ENCODE measurements at regions not wholly inside any gene's neighbourhood (a gene's known extent, or its start where the extent isn't known, plus 50 kb on each side); places are given as distances from the start of the nearest gene placed in this dataset.

DNA sequence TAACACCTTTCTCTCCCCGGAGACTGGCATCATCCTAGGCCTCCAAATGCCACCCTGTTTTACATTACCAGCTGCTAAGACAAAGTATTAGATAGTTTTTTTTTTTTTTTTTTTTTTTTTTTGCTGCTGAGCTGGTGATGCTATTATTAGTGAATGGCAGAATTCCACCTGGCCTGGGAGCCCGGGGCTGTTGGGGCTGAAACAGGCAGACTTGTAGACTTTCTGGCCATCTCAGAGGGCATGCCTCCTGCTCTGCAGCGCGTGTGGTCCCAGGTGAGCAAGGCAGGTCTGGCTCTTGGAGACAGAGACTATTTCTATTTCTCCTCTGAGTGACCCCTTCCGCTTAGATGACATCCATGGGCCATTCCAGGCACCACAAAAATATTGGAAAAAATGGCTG is 104.2 kb downstream of the EMX2 start:
- H3K4me1 ChIP-seq (ENCODE audit: control insufficient read depth, insufficient read depth, low read length), result no peaks in the 10 kb centered on the region
- no peak overlapping the region for H3K27ac ChIP-seq (ENCODE audit: low read depth, low read length)
- H3K4me3 ChIP-seq (ENCODE audit: low read length), result no peak overlapping the region
- no peak overlapping the region for H3K9ac ChIP-seq (ENCODE audit: low read length)
- H3K27me3 ChIP-seq (ENCODE audit: control insufficient read depth, insufficient read depth, low read length), result no peaks in the 10 kb centered on the region
- H3K36me3 ChIP-seq (ENCODE audit: control insufficient read depth, insufficient read depth, low read length), result no peaks in the 10 kb centered on the region

DNA sequence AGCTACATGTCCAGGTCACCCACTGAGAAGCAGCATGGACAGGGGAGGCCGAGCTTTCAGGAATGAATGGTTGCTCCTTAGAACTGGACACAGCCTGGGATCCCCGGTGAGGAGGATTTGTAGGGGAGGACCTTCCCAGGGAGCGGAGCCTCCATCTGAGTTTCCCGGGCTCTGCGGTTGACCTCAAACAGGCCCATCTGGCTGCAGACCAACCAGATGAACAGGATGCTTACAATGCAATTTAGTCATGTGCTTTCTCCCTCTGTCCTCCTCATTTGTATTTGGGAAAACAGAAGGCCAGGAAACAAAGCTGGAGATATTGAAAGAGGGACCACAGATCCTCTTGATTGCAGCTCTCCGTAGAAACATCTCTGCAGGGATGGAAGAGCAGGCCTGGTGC is 104.8 kb downstream of the EMX2 start:
- no peak overlapping the region for H3K9ac ChIP-seq (ENCODE audit: low read length)
- no peaks in the 10 kb centered on the region for H3K36me3 ChIP-seq (ENCODE audit: control insufficient read depth, insufficient read depth, low read length)
- H3K4me1 ChIP-seq (ENCODE audit: control insufficient read depth, insufficient read depth, low read length), result no peaks in the 10 kb centered on the region
- H3K27ac ChIP-seq (ENCODE audit: low read depth, low read length), result no peak overlapping the region
- no peak overlapping the region for H3K4me3 ChIP-seq (ENCODE audit: low read length)
- H3K27me3 ChIP-seq (ENCODE audit: control insufficient read depth, insufficient read depth, low read length), result no peaks in the 10 kb centered on the region

DNA sequence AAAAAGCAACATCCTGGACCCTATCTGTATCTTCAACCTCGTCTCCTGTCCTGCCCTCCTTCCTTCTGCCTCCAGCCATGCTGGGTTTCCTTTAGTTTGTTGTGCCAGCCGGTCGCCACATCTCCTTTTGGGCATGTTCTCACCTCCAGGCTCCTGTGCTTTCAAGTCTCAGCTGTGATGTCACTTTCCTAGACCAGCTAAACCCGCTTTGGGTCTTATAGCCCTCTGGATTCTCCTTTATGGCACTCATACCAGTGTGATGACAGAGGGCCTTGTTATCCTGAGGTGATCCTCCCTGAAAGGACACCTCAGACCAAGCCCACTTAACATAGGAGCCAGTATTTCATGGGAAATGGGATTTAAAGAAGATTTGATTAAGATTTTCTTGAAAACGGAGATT is 108.6 kb downstream of the EMX2 start:
- Histone ChIP-seq H3K4me1 (ENCODE audit: control insufficient read depth, insufficient read depth, low read length) (no peaks in the 10 kb centered on the region), H3K9ac (ENCODE audit: low read length) (no peak overlapping the region), H3K36me3 (ENCODE audit: control insufficient read depth, insufficient read depth, low read length) (no peaks in the 10 kb centered on the region), H3K27ac (ENCODE audit: low read depth, low read length) (no peak overlapping the region), H3K4me3 (ENCODE audit: low read length) (no peak overlapping the region), H3K27me3 (ENCODE audit: control insufficient read depth, insufficient read depth, low read length) (no peaks in the 10 kb centered on the region)

DNA sequence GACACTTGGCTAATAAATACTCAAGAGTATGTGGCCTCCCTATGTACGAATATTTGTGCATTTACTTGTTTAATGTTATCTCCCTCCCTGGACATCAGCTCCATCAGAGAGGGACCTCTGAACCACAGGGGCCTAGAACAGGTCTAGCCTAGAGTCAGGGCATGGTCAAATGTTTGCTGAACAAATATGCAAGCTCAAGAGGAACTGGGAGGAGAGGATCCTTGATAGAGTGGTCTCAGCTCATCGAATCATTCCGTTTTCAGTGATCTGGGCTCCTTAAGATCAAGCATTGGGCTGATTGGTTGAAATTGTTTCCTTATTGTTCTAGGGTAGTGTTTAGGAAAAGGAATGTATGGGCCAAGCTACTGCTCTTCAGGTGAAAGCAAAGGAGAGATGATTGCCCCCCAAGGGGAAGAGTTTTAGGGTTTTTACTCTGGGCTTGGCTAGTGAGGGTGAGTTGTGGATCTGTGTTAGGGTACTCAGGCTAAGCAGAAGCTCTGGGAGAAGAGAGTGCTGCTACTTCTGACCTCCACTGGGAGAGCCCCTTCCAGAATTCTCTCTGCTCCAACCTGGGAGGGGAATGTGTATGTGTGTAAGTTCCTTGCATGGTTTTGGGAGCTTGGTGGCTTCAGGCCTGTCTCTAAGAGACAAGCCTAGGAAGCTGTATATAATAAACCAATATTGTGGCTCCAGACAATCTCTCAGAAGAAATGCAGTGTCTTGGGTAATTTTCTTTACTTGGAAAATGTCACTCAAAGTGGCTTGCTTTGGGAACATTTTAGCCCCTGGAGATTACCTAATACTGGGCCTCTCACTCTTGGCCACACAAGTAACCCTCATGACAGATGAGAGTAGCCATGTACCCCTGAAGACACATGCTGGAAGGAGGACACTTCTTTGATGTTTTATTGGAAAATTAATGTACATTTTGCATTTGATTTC is 110.0 kb downstream of the EMX2 start:
- no peaks in the 10 kb centered on the region for H3K4me1 ChIP-seq (ENCODE audit: control insufficient read depth, insufficient read depth, low read length)
- H3K4me3 ChIP-seq (ENCODE audit: low read length), result no peak overlapping the region
- no peak overlapping the region for H3K9ac ChIP-seq (ENCODE audit: low read length)
- H3K27me3 ChIP-seq (ENCODE audit: control insufficient read depth, insufficient read depth, low read length), result no peaks in the 10 kb centered on the region
- H3K27ac ChIP-seq (ENCODE audit: low read depth, low read length), result no peak overlapping the region
- no peaks in the 10 kb centered on the region for H3K36me3 ChIP-seq (ENCODE audit: control insufficient read depth, insufficient read depth, low read length)

DNA sequence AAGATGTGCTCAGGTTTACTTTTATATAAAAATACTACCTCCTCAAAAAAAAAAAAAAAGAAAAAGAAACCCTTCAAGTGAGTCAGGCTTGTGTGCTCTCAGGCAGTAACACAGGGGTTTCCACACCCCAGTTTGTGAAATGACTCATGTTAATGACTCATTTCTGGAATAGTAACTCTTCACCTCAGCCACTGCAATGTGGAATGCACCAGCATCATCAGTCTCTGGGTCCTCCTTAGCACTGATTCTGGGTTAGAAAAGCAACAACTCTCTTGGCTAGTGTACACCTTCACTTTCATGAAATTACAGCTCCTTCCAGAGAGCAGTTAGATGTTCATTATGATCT is 110.6 kb downstream of the EMX2 start:
- H3K27ac ChIP-seq (ENCODE audit: low read depth, low read length), result no peak overlapping the region
- H3K4me1 ChIP-seq (ENCODE audit: control insufficient read depth, insufficient read depth, low read length), result no peaks in the 10 kb centered on the region
- H3K4me3 ChIP-seq (ENCODE audit: low read length), result no peak overlapping the region
- H3K36me3 ChIP-seq (ENCODE audit: control insufficient read depth, insufficient read depth, low read length), result no peaks in the 10 kb centered on the region
- no peaks in the 10 kb centered on the region for H3K27me3 ChIP-seq (ENCODE audit: control insufficient read depth, insufficient read depth, low read length)
- H3K9ac ChIP-seq (ENCODE audit: low read length), result no peak overlapping the region

DNA sequence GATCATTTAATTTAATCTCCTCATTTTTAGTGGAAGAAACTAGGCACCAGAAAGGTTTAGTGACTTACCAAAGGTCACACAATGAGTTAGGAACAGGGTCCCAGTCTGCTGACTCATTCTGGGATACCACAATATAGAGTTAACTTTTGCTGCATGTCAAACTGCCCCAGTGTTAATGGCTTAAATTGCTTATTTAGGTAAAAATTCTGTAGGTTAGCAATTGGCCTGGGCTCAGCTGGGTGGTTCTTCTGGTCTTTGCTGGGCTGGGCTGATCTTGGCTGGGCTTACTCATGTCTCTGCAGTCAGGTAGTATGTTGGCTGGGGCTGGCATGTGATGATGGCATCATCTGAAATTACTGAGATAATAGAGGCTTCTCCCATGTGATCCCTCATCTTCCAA is 111.6 kb downstream of the EMX2 start:
- no peaks in the 10 kb centered on the region for H3K27me3 ChIP-seq (ENCODE audit: control insufficient read depth, insufficient read depth, low read length)
- H3K4me3 ChIP-seq (ENCODE audit: low read length), result no peak overlapping the region
- no peaks in the 10 kb centered on the region for H3K4me1 ChIP-seq (ENCODE audit: control insufficient read depth, insufficient read depth, low read length)
- H3K27ac ChIP-seq (ENCODE audit: low read depth, low read length), result no peak overlapping the region
- no peak overlapping the region for H3K9ac ChIP-seq (ENCODE audit: low read length)
- H3K36me3 ChIP-seq (ENCODE audit: control insufficient read depth, insufficient read depth, low read length), result no peaks in the 10 kb centered on the region

DNA sequence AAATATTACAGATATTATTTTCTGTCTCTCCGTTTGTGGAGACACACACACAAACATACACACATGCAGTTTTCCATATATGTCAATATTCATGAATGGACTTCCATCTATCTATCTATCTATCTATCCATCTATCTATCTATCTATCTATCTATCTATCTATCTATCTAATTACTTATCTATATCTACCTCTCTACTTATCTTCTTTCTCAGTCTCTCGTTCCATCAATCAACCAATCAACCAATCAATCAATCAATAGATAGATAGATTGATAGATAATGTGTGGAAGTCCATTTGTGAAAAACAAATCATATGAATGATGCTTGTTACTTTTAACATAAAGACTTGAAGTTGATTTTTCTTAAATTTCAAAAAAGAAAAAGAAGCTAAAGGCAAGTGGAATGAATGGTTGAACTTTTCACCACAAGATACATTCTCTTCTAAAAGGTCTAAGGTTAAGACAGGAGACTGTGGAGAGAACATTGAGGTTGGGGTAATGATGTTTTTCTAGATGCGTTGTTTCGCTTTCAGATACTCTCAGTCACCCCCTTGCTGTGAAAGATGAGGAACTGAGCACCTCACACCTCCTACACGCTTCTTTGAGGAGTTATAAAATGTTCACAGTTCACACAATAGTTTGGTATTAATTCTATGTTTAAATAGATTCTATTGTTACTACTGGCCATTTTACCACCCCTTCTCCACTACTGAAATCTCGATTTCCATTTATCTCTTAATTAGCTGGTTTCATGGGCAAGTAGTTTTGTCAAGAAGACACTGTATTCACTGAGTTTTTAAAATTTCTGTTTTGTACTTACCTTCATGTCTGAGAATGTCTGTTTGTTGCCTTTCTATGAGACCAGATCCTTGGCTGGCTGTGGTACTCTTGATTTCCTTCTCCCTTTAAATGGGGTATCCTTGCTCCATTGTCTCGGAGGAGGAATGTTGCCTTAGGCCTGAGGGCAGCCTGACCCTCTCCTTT is 114.1 kb downstream of the EMX2 start:
- H3K4me3 ChIP-seq (ENCODE audit: low read length), result no peak overlapping the region
- H3K9ac ChIP-seq (ENCODE audit: low read length), result no peak overlapping the region
- H3K36me3 ChIP-seq (ENCODE audit: control insufficient read depth, insufficient read depth, low read length), result no peaks in the 10 kb centered on the region
- no peaks in the 10 kb centered on the region for H3K4me1 ChIP-seq (ENCODE audit: control insufficient read depth, insufficient read depth, low read length)
- H3K27ac ChIP-seq (ENCODE audit: low read depth, low read length), result no peak overlapping the region
- H3K27me3 ChIP-seq (ENCODE audit: control insufficient read depth, insufficient read depth, low read length), result no peaks in the 10 kb centered on the region

DNA sequence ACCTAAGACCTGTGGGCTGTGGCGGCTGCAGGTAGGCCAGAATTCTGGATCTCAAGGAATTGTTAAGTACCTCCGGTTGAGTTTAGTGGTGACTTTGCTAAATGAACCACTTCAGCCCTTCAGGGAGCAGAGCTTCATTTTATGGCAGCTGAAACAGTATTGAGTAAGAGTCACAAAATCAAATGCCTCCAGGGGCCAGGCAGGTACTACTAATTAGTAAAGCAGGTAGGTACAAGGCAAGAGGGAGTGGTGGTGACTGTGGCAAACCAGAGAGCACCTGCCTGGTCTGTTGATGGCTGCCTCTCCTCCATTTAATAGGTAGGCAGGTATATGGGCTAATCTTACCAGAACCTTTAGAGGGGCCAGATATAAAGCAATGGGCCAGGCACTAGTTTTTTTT is 118.8 kb downstream of the EMX2 start:
- H3K27ac ChIP-seq (ENCODE audit: low read depth, low read length), result no peak overlapping the region
- H3K36me3 ChIP-seq (ENCODE audit: control insufficient read depth, insufficient read depth, low read length), result no peaks in the 10 kb centered on the region
- H3K4me3 ChIP-seq (ENCODE audit: low read length), result no peak overlapping the region
- H3K4me1 ChIP-seq (ENCODE audit: control insufficient read depth, insufficient read depth, low read length), result no peaks in the 10 kb centered on the region
- H3K9ac ChIP-seq (ENCODE audit: low read length), result no peak overlapping the region
- no peaks in the 10 kb centered on the region for H3K27me3 ChIP-seq (ENCODE audit: control insufficient read depth, insufficient read depth, low read length)

DNA sequence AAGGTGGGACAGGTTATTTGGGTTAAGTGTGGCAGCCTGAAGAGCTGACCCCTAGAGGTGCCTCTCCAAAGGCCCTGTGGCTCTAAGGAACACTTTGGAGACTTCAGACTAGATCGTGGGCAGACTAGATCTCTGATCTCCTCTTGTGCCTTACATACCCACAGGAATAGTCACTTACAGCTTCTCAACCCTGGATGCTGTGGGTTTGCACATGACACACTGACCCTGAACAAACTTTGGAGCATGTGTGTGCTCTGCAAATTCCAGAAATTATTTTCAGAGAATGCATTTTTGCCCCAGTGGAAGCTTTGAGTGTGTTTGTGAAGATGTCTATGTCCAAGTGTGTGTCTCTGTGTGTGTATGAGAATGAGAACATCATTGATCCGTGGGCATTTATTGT is 119.6 kb downstream of the EMX2 start:
- Histone ChIP-seq H3K27ac (ENCODE audit: low read depth, low read length) (no peak overlapping the region), H3K9ac (ENCODE audit: low read length) (no peak overlapping the region), H3K4me1 (ENCODE audit: control insufficient read depth, insufficient read depth, low read length) (no peaks in the 10 kb centered on the region), H3K4me3 (ENCODE audit: low read length) (no peak overlapping the region), H3K27me3 (ENCODE audit: control insufficient read depth, insufficient read depth, low read length) (no peaks in the 10 kb centered on the region), H3K36me3 (ENCODE audit: control insufficient read depth, insufficient read depth, low read length) (no peaks in the 10 kb centered on the region)

DNA sequence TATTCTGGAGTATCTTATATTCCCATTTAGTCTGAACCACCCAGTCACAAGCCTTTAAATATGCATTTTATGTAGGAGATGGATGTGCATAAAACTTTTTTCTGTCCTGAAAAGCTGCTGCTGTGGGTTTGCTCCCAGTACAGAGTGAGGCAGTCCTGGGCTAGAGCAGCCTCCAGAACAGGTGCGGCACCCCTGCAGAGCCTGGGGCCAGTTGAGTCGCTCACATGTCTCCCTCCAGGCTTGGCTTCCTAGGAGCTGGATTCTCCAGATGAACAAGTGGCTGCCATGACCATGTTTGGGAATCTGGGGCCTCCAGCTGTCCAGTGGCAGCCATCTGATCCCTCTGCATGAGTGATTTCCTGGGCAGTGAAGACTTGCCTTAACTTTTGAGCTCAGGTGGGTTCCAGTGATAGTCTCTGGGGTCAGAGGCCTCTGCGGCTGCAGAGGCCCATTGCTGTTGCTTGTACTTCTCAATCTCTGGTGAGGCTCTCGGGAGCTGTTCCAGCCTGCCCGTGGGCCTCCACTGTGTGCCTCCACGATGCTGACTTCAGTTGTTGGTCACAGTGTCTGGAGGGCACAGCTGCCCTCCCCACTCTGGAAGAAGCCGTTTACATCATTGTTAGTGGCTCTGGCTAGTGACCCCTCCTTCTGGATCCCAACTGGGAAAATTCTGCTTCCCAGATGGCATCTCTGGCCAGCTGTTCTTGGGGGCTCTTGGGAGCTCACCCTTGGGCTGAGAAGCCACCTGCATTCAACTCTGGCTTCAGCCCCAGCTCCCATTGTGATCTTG is 120.4 kb downstream of the EMX2 start:
- Histone ChIP-seq H3K9ac (ENCODE audit: low read length) (no peak overlapping the region), H3K27me3 (ENCODE audit: control insufficient read depth, insufficient read depth, low read length) (no peaks in the 10 kb centered on the region), H3K36me3 (ENCODE audit: control insufficient read depth, insufficient read depth, low read length) (no peaks in the 10 kb centered on the region), H3K4me3 (ENCODE audit: low read length) (no peak overlapping the region), H3K4me1 (ENCODE audit: control insufficient read depth, insufficient read depth, low read length) (no peaks in the 10 kb centered on the region), H3K27ac (ENCODE audit: low read depth, low read length) (no peak overlapping the region)

DNA sequence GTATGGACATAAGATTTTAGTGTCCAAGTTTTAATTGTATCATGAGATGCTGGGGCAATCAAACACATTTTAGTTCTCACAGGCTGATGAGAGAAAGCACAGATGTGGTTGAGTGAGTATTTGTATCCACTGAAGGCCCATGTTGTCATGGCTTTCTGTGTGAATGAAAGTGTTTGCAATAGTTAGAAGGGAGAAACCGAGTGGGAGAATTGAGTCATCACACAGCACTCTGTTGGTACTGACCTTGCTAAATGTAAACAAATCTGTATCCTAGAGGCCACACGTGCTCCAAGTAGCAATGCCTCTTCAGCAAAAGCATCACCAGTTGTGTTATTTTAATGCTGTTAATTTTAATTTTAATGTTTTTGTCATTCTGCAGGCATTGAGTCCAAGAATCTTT is 121.2 kb downstream of the EMX2 start:
- no peaks in the 10 kb centered on the region for H3K36me3 ChIP-seq (ENCODE audit: control insufficient read depth, insufficient read depth, low read length)

DNA sequence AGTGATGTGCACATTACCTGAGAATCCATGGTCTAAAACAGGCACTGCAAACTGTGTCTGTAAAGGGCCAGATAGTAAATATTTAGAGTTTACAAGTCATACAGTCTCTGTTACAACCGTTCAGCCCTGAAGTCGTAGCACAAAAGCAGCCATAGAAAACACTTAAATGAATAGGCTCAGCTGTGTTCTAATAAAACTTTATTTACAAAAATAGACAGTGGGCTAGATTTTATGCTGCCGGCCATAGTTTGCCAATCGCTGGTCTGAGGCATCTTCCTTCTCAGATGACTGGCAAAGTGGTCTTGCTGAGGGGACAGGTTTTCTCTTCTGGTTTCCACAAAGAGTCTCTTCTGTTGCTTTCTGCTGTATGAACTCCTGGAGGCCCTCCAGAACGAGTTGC is 121.7 kb downstream of the EMX2 start:
- no peak overlapping the region for H3K4me3 ChIP-seq (ENCODE audit: low read length)
- no peaks in the 10 kb centered on the region for H3K4me1 ChIP-seq (ENCODE audit: control insufficient read depth, insufficient read depth, low read length)
- no peak overlapping the region for H3K27ac ChIP-seq (ENCODE audit: low read depth, low read length)
- no peak overlapping the region for H3K9ac ChIP-seq (ENCODE audit: low read length)
- no peaks in the 10 kb centered on the region for H3K36me3 ChIP-seq (ENCODE audit: control insufficient read depth, insufficient read depth, low read length)
- H3K27me3 ChIP-seq (ENCODE audit: control insufficient read depth, insufficient read depth, low read length), result no peaks in the 10 kb centered on the region

More for the DNA sequence above, 121.2 kb downstream of the EMX2 start:
- no peaks in the 10 kb centered on the region for H3K27me3 ChIP-seq (ENCODE audit: control insufficient read depth, insufficient read depth, low read length)
- no peak overlapping the region for H3K27ac ChIP-seq (ENCODE audit: low read depth, low read length)
- H3K4me3 ChIP-seq (ENCODE audit: low read length), result no peak overlapping the region
- H3K4me1 ChIP-seq (ENCODE audit: control insufficient read depth, insufficient read depth, low read length), result no peaks in the 10 kb centered on the region
- no peak overlapping the region for H3K9ac ChIP-seq (ENCODE audit: low read length)
